Astrocyte (in vitro differentiated cells and primary cell): ENCODE measurements at regions not wholly inside any gene's neighbourhood (a gene's known extent, or its start where the extent isn't known, plus 50 kb on each side); places are given as distances from the start of the nearest gene placed in this dataset.

Source experiments
- DNase-seq: peaks from one replicate; pipeline ENCODE4 v3.0.0-alpha.2; 2010; ENCODE audit warnings: low read depth
- FAIRE-seq: peaks from 2 replicates; lab custom pipeline; 2011; peaks lifted over from hg19 to GRCh38; lab: Jason Lieb, UNC
- H2AFZ ChIP-seq: 2 replicates; pipeline ENCODE4 v1.6.0; 2012; ENCODE audit warnings: low read depth, low read length, inconsistent platforms
- H3K27ac ChIP-seq: 2 replicates; pipeline ENCODE4 v1.5.1; 2011; ENCODE audit warnings: low read depth, low read length, inconsistent platforms
- H3K27me3 ChIP-seq: 2 replicates; pipeline ENCODE4 v1.6.0; 2011; ENCODE audit warnings: low read length, inconsistent platforms; ENCODE audit not compliant: insufficient read depth
- H3K36me3 ChIP-seq: 2 replicates; pipeline ENCODE4 v1.5.1; 2011; ENCODE audit warnings: low read length, inconsistent platforms; ENCODE audit not compliant: insufficient read depth
- H3K4me1 ChIP-seq: 2 replicates; pipeline ENCODE4 v1.5.1; 2011; ENCODE audit warnings: low read length, inconsistent platforms; ENCODE audit not compliant: insufficient read depth
- H3K4me2 ChIP-seq: 2 replicates; pipeline ENCODE4 v1.6.0; 2012; ENCODE audit warnings: low read length, inconsistent platforms
- H3K4me3 ChIP-seq: 2 replicates; pipeline ENCODE4 v1.5.1; 2011; ENCODE audit warnings: low read depth, mild to moderate bottlenecking, low read length, inconsistent platforms; ENCODE audit not compliant: insufficient read depth
- H3K79me2 ChIP-seq: 2 replicates; pipeline ENCODE4 v1.6.0; 2012; ENCODE audit warnings: mild to moderate bottlenecking, low read length, inconsistent platforms; ENCODE audit not compliant: insufficient read depth
- H3K9ac ChIP-seq: 2 replicates; pipeline ENCODE4 v1.6.0; 2012; ENCODE audit warnings: mild to moderate bottlenecking, low read length, inconsistent platforms
- H3K9me3 ChIP-seq: 2 replicates; pipeline ENCODE4 v1.5.1; 2012; ENCODE audit warnings: low read depth, mild to moderate bottlenecking, low read length, inconsistent platforms; ENCODE audit not compliant: insufficient read depth
- H4K20me1 ChIP-seq: 2 replicates; pipeline ENCODE4 v1.6.0; 2012; ENCODE audit warnings: low read length, inconsistent platforms; ENCODE audit not compliant: insufficient read depth
- H3K27ac Mint-ChIP-seq: one replicate; pipeline ENCODE4 v1.8.0; 2021; ENCODE audit warnings: mild to moderate bottlenecking, mixed read lengths; ENCODE audit not compliant: unreplicated experiment
- H3K27me3 Mint-ChIP-seq: one replicate; pipeline ENCODE4 v1.8.0; 2021; ENCODE audit warnings: low read depth, mixed read lengths; ENCODE audit not compliant: unreplicated experiment
- H3K36me3 Mint-ChIP-seq: one replicate; pipeline ENCODE4 v1.8.0; 2021; ENCODE audit warnings: low read depth, mixed read lengths; ENCODE audit not compliant: unreplicated experiment
- H3K4me1 Mint-ChIP-seq: one replicate; pipeline ENCODE4 v1.8.0; 2021; ENCODE audit warnings: low read depth, mixed read lengths; ENCODE audit not compliant: unreplicated experiment
- H3K4me3 Mint-ChIP-seq: one replicate; pipeline ENCODE4 v1.8.0; 2021; ENCODE audit warnings: mild to moderate bottlenecking, moderate library complexity, mixed read lengths; ENCODE audit not compliant: unreplicated experiment
- H3K9me3 Mint-ChIP-seq: one replicate; pipeline ENCODE4 v1.8.0; 2021; ENCODE audit warnings: mild to moderate bottlenecking, mixed read lengths; ENCODE audit not compliant: unreplicated experiment
- EZH2 ChIP-seq: IDR thresholded peaks from 2 replicates; pipeline ENCODE4 v1.6.1; 2012; ENCODE audit warnings: mild to moderate bottlenecking, low read length, inconsistent platforms; ENCODE audit not compliant: insufficient read depth
- TF ChIP-seq, protein P1 (sequence below): IDR thresholded peaks from 2 replicates; pipeline ENCODE4 v1.5.1; 2011; ENCODE audit warnings: low read depth, mild to moderate bottlenecking, inconsistent platforms, low read length, moderate library complexity; ENCODE audit not compliant: insufficient read depth

DNA sequence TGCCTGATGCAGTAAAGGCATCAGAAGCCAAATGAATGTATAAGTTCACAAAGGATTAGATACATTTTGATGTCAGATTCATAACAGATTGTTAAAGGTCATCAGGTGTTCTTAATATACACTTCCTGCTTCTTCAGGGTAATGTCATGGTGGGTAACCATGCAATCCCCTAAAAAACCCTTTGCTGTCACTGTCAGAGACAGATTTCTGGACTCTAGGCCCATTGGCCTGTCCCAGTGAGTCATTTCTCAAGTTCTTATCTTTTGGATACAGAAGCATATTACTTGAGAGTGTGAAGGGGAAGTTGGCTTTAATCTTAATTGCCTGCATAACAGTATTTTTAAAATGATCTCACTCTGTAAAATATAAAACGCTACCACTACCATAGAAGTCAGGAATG is 895.6 kb upstream of the MAP3K7 start:
- FAIRE-seq = no peak
- no peaks in the 10 kb centered on the region for H3K9me3 ChIP-seq
- no peaks in the 10 kb centered on the region for H3K9me3 Mint-ChIP-seq

DNA sequence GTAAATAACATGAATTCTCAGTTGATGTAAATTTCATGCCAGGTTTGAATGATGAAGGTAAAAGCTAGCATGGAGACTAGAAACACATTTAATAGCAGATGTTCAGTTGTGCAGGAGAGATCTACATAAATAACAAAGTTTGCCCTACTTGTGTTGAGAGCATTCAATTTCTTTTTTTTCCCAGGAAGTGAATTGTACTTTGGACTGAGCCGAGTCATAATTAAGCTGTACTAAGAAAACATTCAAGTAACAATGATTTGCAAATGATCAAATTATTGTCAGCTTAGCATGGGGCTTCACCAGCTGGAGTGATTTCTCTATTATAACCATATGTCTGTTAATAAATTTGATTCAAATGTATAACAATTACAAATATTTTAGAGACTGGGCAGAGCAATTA is 893.5 kb upstream of the MAP3K7 start:
- H3K36me3 ChIP-seq = no peaks in the 10 kb centered on the region
- Mint-ChIP-seq H3K27me3 (no peaks in the 10 kb centered on the region), H3K36me3 (no peaks in the 10 kb centered on the region), H3K27ac (no peak overlapping the region), H3K9me3 (no peaks in the 10 kb centered on the region), H3K4me1 (peaks cover 5% of the 10 kb centered on the region), H3K4me3 (no peak overlapping the region)
- H3K27me3 ChIP-seq = no peaks in the 10 kb centered on the region
- H3K4me3 ChIP-seq = no peak overlapping the region
- no peak overlapping the region for H2AFZ ChIP-seq
- no peaks in the 10 kb centered on the region for H4K20me1 ChIP-seq
- H3K4me2 ChIP-seq = no peak overlapping the region
- H3K27ac ChIP-seq = no peak overlapping the region
- H3K4me1 ChIP-seq = peaks cover 7% of the 10 kb centered on the region
- H3K79me2 ChIP-seq = no peaks in the 10 kb centered on the region
- H3K9me3 ChIP-seq = no peaks in the 10 kb centered on the region
- no peak for TF ChIP-seq EZH2
- TF ChIP-seq, protein P1, sequence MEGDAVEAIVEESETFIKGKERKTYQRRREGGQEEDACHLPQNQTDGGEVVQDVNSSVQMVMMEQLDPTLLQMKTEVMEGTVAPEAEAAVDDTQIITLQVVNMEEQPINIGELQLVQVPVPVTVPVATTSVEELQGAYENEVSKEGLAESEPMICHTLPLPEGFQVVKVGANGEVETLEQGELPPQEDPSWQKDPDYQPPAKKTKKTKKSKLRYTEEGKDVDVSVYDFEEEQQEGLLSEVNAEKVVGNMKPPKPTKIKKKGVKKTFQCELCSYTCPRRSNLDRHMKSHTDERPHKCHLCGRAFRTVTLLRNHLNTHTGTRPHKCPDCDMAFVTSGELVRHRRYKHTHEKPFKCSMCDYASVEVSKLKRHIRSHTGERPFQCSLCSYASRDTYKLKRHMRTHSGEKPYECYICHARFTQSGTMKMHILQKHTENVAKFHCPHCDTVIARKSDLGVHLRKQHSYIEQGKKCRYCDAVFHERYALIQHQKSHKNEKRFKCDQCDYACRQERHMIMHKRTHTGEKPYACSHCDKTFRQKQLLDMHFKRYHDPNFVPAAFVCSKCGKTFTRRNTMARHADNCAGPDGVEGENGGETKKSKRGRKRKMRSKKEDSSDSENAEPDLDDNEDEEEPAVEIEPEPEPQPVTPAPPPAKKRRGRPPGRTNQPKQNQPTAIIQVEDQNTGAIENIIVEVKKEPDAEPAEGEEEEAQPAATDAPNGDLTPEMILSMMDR = no peak
- DNase-seq (no peak), FAIRE-seq (no peak)
- H3K9ac ChIP-seq = no peak overlapping the region

More for the DNA sequence above, 895.6 kb upstream of the MAP3K7 start:
- Histone ChIP-seq H2AFZ (no peak overlapping the region), H3K36me3 (no peaks in the 10 kb centered on the region), H3K9ac (no peak overlapping the region), H3K4me2 (no peak overlapping the region), H3K27ac (no peak overlapping the region), H4K20me1 (no peaks in the 10 kb centered on the region), H3K4me3 (no peak overlapping the region), H3K4me1 (no peaks in the 10 kb centered on the region), H3K79me2 (no peaks in the 10 kb centered on the region), H3K27me3 (no peaks in the 10 kb centered on the region)
- Mint-ChIP-seq H3K36me3 (no peaks in the 10 kb centered on the region), H3K4me1 (no peaks in the 10 kb centered on the region), H3K4me3 (no peak overlapping the region), H3K27ac (no peak overlapping the region), H3K27me3 (no peaks in the 10 kb centered on the region)
- peak; percentile 28 for DNase-seq
- TF ChIP-seq, protein P1 = no peak
- no peak for TF ChIP-seq EZH2

DNA sequence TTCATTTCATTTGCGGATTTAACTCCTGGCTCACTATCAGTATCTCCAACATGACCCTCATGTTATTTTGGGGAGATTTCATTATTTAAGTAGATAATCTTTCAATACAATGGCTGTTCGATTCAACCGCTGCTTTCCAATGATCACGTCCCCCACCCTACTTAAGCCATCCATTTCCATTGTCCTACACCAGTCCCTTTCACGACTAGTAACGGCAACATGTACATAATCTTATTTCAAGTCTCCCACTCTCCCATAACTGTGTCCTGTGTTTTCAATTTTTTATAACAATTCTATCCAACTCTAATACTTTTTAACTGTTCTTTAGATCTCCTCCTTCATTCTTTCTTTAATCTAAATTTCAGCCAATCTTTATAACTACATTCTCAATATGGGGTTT is 890.8 kb upstream of the MAP3K7 start:
- Histone ChIP-seq H3K4me3 (no peak overlapping the region), H3K9ac (no peak overlapping the region), H2AFZ (no peak overlapping the region), H3K9me3 (no peaks in the 10 kb centered on the region), H4K20me1 (no peaks in the 10 kb centered on the region), H3K27me3 (no peaks in the 10 kb centered on the region), H3K4me2 (no peak overlapping the region), H3K27ac (no peak overlapping the region), H3K79me2 (no peaks in the 10 kb centered on the region), H3K4me1 (peaks cover 7% of the 10 kb centered on the region), H3K36me3 (no peaks in the 10 kb centered on the region)
- DNase-seq (no peak), FAIRE-seq (no peak)
- H3K4me1 Mint-ChIP-seq = peaks cover 5% of the 10 kb centered on the region
- no peaks in the 10 kb centered on the region for H3K9me3 Mint-ChIP-seq
- TF ChIP-seq, protein P1 = no peak
- no peak for TF ChIP-seq EZH2
- H3K27ac Mint-ChIP-seq = no peak overlapping the region
- no peaks in the 10 kb centered on the region for H3K27me3 Mint-ChIP-seq
- no peaks in the 10 kb centered on the region for H3K36me3 Mint-ChIP-seq
- H3K4me3 Mint-ChIP-seq = no peak overlapping the region
